Midbrain (tissue), 1 donor: ENCODE measurements at regions not wholly inside any gene's neighbourhood (a gene's known extent, or its start where the extent isn't known, plus 50 kb on each side); places are given as distances from the start of the nearest gene placed in this dataset.

ENCODE experiments used
- DNase-seq: peaks from one replicate; lab custom pipeline; 2025; lab: John Stamatoyannopoulos, UW

GRCh38 chr2:42897358-42897757 lies 105.0 kb upstream of the HAAO start:
- DNase-seq: no peak

DNA sequence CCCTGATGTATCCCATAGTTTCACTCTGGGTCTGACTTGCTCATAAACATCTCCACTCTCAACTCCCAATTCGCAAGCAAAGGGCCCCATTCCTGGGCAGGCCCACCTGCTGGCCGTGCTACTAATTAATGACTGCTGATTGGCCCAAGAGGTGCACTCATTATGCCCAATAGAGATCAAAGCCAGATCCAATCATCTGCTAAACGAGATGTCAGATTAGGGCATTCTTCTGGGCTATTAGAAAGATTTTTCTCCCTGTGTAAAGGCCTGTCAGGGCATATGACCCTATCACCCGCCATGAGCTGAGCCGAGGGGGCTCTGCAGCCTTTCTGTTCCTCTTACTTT lies 103.4 kb upstream of the HAAO start:
- DNase-seq: no peak

DNA sequence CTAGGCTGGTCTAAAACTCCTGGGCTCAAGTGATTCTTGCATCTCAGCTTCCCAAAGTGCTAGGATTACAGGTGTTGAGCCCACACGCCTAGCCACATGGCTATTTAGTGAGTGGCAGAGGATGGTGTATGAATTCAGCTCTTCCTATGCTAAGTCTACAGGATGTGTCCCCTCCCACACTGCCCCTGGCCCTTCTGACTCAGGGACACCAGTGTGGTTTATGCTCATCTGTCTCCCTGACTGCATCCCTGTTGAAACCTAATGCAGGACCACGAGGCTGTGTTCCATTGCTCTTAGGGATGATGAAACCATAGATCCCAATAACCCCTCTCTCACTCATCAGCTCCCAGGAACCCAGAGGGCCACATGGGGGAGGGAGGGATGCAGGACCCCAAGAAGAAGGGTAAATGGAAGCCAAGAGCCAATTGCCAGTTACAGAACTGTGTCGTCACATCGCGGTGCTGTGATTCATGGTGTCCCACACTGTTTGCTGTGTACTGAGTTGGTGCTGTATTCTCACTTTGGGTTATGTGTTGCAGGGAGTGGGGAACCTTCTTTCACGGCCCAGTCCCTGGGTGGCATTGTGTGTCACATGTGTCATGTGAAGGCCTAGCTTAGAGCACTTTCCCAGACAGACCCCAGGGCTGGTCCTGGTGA lies 102.9 kb upstream of the HAAO start:
- no peak for DNase-seq

DNA sequence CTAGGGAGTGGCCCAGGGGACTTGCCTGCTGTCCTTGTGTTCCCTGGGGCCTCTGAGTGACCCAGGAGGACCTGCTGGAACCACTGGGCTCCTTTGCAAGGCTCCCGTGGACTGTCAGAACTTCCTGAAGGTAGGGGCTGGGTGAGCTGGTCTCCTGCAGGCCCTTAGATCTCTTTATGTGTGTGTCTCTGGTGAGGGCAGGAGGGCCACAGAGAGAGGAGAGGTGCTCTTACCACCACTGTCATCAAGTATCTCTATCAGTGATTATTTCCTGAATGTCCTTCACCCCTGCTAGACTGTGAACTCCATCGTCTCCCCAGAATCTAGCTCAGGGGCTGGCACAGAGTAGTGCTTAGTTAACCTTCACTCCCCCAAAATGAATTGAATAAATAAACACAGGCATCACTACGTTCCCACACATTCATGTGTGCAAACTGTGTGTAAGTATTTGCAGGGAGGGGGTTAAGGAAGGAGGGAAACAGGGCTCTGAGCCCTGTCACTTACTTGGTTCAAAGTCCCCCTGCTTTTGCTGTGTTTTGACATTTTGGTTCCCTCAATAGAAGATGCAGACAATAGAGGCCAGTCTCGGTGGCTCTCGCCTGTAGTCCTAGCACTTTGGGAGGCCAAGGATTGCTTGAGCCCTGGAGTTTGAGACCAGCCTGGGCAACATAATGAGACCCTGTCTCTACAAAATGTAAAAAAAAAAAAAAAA lies 100.8 kb upstream of the HAAO start:
- DNase-seq: no peak

DNA sequence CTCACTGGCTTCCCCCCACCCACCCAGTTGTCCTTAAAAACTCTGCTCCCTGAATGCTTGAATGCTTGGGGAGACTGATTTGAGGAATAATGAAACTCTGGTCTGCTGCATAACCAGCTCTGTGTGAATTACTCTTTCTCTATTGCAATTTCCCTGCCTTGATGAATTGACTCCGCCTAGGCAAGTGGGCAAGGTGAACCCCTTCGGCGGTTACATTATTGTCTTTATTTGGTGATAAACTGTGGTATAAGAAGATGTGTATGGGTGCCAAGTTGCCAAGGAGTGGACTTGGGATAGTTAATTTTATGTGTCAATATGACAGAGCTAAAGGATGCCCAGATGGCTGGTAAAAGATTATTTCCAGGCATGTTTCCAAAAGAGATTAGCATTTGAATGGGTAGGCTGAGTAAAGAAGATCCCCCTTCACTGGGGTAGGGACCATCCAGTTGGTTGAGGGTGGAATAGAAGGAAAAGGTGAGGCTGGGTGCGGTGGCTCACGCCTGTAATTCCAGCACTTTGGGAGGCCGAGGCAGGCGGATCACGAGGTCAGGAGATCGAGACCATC lies 98.5 kb upstream of the HAAO start:
- no peak for DNase-seq

DNA sequence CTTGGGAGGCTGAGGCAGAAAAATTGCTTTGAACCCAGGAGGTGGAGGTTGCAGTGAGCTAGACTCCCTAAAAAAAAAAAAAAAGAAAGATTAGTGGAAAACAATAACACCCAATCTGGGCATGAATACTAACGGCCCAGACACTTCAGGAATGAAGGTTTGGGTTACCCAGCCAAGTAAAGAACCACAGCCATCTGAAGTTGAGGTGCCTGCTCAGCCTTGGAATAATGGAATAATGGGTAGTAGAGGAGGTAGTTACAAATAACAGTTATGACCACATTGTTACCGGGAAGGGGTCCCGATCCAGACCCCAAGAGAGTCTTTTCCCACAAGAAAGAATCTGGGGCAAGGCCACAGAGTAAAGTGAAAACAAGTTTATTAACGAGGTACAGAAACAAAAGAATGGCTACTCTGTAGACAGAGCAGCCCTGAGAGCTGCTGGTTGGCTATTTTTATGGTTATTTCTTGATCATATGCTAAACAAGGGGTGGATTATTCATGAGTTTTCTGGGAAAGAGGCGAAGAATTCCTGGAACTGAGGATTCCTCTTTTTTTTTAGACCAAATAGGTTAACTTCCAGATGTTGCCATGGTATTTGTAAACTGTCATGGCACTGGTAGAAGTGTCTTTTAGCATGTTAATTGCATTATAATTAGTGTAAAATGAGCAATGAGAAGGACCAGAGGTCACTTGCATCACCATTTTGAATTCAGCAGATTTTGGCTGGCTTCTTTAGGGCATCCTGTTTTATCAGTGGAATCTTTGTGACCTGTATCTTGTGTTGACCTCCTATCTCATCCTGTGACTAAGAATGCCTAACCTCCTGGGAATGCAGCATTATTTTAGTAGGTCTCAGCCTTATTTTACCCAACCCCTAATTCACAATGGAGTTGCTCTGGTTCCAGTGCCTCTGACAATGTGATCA lies 96.2 kb upstream of the HAAO start:
- DNase-seq: no peak

DNA sequence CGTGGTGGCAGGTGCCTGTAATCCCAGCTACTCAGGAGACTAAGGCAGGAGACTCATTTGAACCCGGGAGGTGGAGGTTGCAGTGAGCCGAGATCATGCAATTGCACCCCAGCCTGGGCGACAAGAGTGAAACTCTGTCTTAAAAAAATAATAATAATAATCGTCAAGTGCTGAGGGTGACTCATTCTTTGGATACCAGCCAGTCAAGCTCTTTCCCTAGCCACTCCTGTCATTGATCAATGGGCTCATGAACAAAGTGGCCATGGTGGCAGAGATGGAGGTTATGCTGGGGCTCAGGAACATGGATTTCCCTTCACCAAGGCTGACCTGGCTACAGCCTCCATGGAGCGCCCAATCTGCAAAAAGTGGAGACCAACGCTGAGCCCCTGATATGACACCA lies 94.5 kb upstream of the HAAO start:
- no peak for DNase-seq

DNA sequence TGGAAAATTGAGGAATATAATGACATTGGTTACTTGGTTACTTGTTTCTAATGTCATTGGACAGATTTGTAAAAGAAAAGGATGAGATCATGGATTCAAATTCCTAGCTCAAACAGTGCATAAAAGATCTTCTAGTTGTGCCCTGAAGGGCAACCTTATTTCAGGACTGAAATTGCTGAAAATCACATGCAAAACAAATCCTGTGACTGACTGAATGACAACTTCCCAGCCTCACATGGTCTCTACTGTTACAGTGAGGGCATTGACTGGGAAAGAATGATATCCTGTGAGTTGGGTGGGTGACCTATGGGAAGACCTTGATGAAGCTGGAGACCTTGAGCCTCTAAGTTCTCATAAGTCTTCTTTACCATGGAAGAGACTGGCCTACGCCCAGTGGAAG lies 90.4 kb upstream of the HAAO start:
- DNase-seq: no peak

DNA sequence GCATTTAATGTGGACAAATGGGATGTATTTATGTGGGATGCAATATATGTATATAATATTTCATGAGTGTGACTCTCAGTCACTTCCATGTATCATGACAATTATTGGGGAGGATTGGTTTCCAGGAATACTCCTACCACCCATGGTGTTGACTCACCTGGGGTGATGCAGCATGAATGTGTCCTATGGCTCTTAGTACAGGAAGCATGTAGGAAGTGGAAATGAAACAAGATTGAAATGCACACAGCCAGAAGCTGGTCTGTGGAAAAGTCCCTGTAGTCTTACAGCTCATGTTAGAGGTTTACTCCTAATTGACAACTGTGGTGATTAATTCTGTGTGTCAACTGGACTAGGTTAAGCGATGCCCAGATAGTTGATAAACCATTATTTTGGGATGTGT lies 89.3 kb upstream of the HAAO start:
- DNase-seq: no peak

- DNase-seq: no peak
These were observed 88.6 kb upstream of the HAAO start for GRCh38 chr2:42880738-42881690.

GRCh38 chr2:42879913-42880737 lies 87.7 kb upstream of the HAAO start:
- DNase-seq: no peak

GRCh38 chr2:42879121-42879705 lies 86.8 kb upstream of the HAAO start:
- DNase-seq: no peak

- no peak for DNase-seq
These were observed 86.2 kb upstream of the HAAO start for GRCh38 chr2:42878581-42878980.

DNA sequence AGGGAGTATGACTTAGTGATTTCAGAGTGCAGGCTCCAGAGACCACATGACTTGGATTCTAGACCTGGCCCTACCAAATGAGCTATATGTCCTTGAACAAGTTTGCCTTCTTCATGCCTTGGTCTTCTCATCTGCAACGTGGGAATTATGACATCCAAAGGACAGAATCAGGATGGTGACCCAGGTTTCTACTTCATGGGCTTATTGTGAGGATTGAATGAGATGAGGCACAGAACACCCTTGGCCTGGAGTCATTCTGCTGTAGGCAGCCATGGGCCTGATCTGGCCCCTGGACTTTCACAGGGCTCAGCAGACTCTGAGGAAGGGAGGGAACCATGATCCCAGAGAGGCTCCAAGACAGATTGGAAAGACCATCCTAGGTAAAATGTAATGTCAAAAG lies 85.6 kb upstream of the HAAO start:
- DNase-seq: no peak

DNA sequence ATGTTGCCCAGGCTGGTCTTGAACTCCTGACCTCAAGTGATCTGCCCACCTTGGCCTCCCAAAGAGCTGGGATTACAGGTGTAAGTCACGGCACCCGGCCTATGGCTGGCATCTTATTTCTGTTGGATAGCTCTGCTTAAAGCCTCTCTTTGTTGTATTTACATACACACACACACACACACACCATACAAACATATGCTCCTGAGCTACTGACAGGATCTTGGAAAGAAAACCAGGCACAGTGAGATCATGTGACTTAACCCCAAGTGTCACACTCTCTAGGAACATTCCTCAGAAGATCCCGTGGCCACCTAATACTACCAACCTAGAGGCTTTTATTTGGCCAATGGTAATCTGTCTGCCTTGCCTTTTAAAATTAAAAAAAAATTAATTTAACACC lies 85.1 kb upstream of the HAAO start:
- no peak for DNase-seq

GRCh38 chr2:42876326-42876751 lies 84.0 kb upstream of the HAAO start:
- DNase-seq: no peak

DNA sequence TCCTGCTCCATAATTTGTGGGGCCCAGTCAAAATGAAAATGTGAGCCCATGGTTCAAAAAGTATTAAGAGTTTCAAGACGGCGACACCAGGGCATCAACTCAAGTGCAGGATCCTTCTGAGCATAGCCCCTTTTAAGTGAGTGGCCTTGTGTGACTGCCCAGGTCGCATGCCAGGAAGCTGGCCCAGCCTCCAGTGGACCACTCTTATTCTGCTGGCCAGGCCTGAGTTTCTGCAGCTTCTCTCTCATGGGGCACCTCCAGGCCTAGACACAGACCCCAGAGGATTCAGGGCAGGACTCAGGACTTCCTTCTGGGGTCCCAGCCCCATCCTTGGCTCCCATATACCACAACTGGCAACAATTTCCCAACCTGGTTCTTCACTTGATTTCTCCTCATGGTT lies 83.5 kb upstream of the HAAO start:
- DNase-seq: no peak

GRCh38 chr2:42874949-42875801 lies 82.8 kb upstream of the HAAO start:
- DNase-seq: peak; percentile 20

DNA sequence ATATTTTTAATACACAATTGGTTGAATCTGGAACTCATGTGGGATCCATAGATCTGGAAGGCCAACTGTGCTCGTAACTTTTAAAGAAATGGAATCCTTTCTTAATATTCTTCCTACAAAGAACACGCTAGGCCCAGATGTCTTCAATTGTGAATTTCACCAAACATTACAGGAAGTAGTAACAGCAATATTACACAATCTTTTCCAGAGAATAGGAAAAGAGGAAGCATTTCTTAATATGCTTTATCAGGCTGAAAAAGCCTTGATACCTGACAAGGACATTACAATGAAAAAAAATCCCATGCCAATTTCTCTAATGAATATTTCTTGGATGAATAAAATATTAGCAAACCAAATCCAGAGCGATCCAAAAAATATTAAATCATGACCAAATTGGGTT lies 80.3 kb upstream of the HAAO start:
- DNase-seq: no peak
